GM12874 (cell line): ENCODE measurements at regions not wholly inside any gene's neighbourhood (a gene's known extent, or its start where the extent isn't known, plus 50 kb on each side); places are given as distances from the start of the nearest gene placed in this dataset.

Experiments used
- TF ChIP-seq, protein P1 (sequence below): IDR thresholded peaks from 2 replicates; pipeline ENCODE4 v1.5.1; 2011; ENCODE audit warnings: low read depth, mild to moderate bottlenecking, control low read depth, low read length, moderate library complexity; ENCODE audit not compliant: insufficient read depth

DNA sequence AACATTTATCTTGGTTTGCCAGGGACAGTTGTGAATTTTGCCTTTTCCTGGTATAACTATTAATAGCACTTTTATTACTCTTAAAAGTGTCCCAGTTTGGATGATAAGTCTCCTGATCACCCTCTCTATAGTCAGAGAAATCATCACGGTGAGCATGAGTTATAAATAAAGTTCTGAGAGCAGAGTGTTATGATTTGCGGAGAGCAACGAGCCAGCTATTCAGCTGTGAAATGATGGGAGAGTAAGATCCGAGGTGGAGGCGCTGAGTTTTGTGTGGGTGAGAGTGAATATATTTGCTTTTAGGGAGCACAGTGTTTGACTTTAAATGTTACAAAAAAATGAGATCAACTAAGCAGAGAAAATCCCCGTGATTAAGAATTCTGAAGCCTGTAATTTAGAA is 179.6 kb downstream of the DSC3 start:
- TF ChIP-seq, protein P1, sequence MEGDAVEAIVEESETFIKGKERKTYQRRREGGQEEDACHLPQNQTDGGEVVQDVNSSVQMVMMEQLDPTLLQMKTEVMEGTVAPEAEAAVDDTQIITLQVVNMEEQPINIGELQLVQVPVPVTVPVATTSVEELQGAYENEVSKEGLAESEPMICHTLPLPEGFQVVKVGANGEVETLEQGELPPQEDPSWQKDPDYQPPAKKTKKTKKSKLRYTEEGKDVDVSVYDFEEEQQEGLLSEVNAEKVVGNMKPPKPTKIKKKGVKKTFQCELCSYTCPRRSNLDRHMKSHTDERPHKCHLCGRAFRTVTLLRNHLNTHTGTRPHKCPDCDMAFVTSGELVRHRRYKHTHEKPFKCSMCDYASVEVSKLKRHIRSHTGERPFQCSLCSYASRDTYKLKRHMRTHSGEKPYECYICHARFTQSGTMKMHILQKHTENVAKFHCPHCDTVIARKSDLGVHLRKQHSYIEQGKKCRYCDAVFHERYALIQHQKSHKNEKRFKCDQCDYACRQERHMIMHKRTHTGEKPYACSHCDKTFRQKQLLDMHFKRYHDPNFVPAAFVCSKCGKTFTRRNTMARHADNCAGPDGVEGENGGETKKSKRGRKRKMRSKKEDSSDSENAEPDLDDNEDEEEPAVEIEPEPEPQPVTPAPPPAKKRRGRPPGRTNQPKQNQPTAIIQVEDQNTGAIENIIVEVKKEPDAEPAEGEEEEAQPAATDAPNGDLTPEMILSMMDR = no peak

- TF ChIP-seq, protein P1 = no peak
These were observed 181.8 kb downstream of the DSC3 start for GRCh38 chr18:30860741-30861140.

DNA sequence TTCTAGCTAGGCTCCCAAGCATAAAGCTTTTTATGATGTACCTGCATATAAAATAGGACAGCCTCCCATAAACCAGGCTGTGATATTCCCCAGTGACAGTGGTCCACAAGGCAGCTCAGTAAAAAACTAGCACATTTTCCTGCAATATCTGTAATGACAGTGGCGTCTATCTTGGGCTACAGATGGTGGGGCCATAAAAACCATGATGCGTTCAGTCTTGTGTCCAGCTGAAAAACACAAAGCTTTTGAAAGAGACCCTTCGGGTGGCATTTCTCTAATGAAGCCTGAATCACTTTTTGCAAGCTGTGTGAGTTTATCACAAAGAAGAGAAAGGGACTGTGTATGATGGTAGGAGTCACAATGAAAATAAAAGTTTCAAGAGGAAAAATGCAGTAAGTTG is 183.5 kb downstream of the DSC3 start:
- TF ChIP-seq, protein P1 = no peak

DNA sequence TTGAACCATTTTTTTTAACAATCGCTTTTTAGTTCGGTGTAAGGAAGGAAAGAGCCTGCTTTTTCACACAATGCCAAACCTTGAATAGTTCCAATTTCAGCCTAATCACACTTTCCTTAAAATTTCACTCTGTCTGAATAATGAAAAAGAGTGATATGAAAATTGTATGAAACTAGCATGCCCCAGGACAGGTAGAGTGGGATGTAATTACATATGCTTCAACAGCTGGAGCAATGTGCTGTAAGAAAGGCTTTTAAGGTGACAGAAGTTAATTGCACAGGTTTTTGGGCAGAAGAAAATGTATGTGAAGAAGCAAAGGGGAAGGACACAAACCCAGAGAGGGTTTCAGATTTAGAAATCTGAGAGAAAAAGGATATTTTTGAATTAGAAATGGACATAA is 184.0 kb downstream of the DSC3 start:
- TF ChIP-seq, protein P1 = no peak

DNA sequence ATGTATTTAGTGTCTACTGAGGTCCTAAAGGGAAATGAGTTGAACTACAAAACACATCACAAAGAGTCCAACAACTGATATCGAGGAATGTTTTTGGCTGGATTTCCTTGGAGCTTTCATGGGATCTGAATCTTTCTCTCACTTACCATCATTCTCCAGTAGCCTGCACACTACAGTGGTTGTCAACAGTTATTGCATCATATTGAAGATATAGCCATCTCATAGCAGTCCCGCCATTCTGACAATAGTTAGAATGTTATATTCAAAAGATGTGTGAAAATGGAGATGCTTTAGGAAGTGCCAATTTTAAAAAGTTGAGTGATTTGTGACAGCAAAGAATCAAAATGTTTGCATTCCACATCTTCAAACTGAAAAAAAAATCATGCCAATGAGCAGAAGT is 186.8 kb downstream of the DSC3 start:
- TF ChIP-seq, protein P1 = no peak

GRCh38 chr18:30852980-30853379 is 189.6 kb downstream of the DSC3 start:
- TF ChIP-seq, protein P1 = no peak

DNA sequence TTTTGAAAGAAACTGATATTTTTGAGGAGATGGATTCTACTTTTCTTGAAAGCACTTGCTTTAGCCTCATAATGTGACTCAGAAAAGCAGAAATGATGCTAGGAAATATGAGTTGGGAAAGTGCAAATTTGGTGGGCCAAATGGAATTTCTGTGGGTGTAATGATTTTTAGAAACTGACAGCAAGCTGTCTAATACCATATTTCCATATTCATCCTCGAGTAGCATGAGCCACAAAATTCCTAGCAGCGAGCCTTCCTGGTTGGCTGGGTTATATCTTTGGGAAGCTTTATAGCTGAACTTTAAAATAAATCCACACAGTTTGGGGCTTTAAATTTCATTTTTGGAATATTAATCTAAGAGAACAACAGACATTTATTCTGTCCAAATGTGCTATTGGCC is 190.0 kb downstream of the DSC3 start:
- TF ChIP-seq, protein P1 = no peak

DNA sequence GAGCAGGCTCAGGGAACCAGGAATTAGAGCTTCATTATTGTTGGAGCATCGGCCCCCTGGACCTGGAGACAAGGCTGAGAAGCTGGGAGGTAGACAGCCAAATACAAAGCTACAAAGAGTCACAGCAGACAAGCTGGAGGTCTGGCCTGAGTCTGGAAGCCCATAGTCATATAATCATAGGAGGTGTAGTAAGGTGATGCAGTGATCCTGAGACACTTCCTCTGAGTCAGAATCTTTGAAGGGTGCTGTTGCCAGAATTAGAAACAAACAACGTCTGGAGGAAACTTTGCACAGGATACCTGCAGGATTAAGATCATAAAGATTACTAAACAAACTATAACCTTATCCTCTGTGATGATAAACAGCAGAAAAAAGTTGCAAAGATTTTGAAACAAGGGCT is 213.8 kb downstream of the DSC3 start:
- TF ChIP-seq, protein P1 = no peak
